SK-N-SH (cell line): ENCODE measurements at regions not wholly inside any gene's neighbourhood (a gene's known extent, or its start where the extent isn't known, plus 50 kb on each side); places are given as distances from the start of the nearest gene placed in this dataset.

Experiments
- CHD2 ChIP-seq: fragments of 150-350 bp; IDR thresholded peaks from 2 replicates; pipeline ENCODE4 v1.6.1; 2018; ENCODE audit warnings: low read length; ENCODE audit not compliant: partially characterized antibody
- EP300 ChIP-seq, 2 experiments: IDR thresholded peaks; 2 replicates each; pipeline versions ENCODE4 v1.4.0 to v1.6.1; 2012; ENCODE audit warnings: borderline replicate concordance in 1 of 2, low read depth in 1 of 2, low read length in 1 of 2
- EZH2phosphoT487 ChIP-seq: fragments of 200-600 bp; sonication (generic); IDR thresholded peaks from 2 replicates; pipeline ENCODE4 v1.6.1; 2017; ENCODE audit warnings: low read depth, mixed run types, mild to moderate bottlenecking, antibody characterized with exemption, moderate library complexity, borderline replicate concordance
- NRF1 ChIP-seq: IDR thresholded peaks from 2 replicates; pipeline ENCODE4 v1.6.1; 2012; ENCODE audit warnings: low read depth, mild to moderate bottlenecking, low read length
- POLR2AphosphoS5 ChIP-seq: IDR thresholded peaks from 2 replicates; pipeline ENCODE4 v1.6.1; 2012; ENCODE audit warnings: low read depth, low read length
- RFX5 ChIP-seq: IDR thresholded peaks from 2 replicates; pipeline ENCODE4 v1.6.1; 2012; ENCODE audit warnings: mild to moderate bottlenecking, improper control_type of control experiment, low read length
- SIN3A ChIP-seq: IDR thresholded peaks from 2 replicates; pipeline ENCODE4 v1.6.1; 2012; ENCODE audit warnings: low read depth, mild to moderate bottlenecking, low read length, moderate library complexity, borderline replicate concordance
- YY1 ChIP-seq: IDR thresholded peaks from 2 replicates; pipeline ENCODE4 v1.4.0; 2012; ENCODE audit warnings: low read depth, mild to moderate bottlenecking
- ZBTB33 ChIP-seq: IDR thresholded peaks from 2 replicates; pipeline ENCODE4 v1.4.0; 2012; ENCODE audit warnings: low read depth, borderline replicate concordance
- TF ChIP-seq, protein P1 (sequence below): fragments of 200-600 bp; sonication (generic); IDR thresholded peaks from 2 replicates; pipeline ENCODE4 v1.6.1; 2017; ENCODE audit warnings: antibody characterized with exemption, mild to moderate bottlenecking, moderate library complexity
- TF ChIP-seq, protein P2 (sequence below): IDR thresholded peaks from 2 replicates; pipeline ENCODE4 v1.6.1; 2012; ENCODE audit warnings: mild to moderate bottlenecking, low read depth, low read length, moderate library complexity

DNA sequence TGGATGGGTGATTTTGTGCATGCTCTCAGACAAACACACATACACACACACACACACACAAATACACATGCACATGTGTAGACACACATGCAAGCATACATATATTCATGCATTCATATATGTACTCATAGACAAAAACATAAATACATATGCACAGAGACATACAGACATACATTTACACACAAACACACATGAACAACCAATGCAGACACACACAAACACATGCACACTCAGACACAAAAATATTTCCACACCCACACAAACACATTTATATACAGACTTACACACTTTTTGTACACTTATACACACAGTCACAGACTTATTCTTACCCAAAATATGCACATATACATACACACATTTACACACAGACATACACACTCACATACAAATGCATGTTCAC, 94.9 kb upstream of the NKX2-2 start:
- TF ChIP-seq, protein P1, sequence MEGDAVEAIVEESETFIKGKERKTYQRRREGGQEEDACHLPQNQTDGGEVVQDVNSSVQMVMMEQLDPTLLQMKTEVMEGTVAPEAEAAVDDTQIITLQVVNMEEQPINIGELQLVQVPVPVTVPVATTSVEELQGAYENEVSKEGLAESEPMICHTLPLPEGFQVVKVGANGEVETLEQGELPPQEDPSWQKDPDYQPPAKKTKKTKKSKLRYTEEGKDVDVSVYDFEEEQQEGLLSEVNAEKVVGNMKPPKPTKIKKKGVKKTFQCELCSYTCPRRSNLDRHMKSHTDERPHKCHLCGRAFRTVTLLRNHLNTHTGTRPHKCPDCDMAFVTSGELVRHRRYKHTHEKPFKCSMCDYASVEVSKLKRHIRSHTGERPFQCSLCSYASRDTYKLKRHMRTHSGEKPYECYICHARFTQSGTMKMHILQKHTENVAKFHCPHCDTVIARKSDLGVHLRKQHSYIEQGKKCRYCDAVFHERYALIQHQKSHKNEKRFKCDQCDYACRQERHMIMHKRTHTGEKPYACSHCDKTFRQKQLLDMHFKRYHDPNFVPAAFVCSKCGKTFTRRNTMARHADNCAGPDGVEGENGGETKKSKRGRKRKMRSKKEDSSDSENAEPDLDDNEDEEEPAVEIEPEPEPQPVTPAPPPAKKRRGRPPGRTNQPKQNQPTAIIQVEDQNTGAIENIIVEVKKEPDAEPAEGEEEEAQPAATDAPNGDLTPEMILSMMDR = no peak
- TF ChIP-seq EP300 (IDR thresholded peaks at IDR 0.05; ENCODE audit: borderline replicate concordance in 1 of 2, low read depth in 1 of 2, low read length in 1 of 2) = no peak
- TF ChIP-seq ZBTB33 = no peak
- no peak for TF ChIP-seq EZH2phosphoT487
- TF ChIP-seq YY1 = no peak
- no peak for TF ChIP-seq POLR2AphosphoS5
- TF ChIP-seq, protein P2, sequence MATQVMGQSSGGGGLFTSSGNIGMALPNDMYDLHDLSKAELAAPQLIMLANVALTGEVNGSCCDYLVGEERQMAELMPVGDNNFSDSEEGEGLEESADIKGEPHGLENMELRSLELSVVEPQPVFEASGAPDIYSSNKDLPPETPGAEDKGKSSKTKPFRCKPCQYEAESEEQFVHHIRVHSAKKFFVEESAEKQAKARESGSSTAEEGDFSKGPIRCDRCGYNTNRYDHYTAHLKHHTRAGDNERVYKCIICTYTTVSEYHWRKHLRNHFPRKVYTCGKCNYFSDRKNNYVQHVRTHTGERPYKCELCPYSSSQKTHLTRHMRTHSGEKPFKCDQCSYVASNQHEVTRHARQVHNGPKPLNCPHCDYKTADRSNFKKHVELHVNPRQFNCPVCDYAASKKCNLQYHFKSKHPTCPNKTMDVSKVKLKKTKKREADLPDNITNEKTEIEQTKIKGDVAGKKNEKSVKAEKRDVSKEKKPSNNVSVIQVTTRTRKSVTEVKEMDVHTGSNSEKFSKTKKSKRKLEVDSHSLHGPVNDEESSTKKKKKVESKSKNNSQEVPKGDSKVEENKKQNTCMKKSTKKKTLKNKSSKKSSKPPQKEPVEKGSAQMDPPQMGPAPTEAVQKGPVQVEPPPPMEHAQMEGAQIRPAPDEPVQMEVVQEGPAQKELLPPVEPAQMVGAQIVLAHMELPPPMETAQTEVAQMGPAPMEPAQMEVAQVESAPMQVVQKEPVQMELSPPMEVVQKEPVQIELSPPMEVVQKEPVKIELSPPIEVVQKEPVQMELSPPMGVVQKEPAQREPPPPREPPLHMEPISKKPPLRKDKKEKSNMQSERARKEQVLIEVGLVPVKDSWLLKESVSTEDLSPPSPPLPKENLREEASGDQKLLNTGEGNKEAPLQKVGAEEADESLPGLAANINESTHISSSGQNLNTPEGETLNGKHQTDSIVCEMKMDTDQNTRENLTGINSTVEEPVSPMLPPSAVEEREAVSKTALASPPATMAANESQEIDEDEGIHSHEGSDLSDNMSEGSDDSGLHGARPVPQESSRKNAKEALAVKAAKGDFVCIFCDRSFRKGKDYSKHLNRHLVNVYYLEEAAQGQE = no peak
- no peak for TF ChIP-seq RFX5
- no peak for TF ChIP-seq CHD2
- TF ChIP-seq SIN3A = no peak
- no peak for TF ChIP-seq NRF1
